Suprapubic skin (tissue), 4 donors: ENCODE measurements at regions not wholly inside any gene's neighbourhood (a gene's known extent, or its start where the extent isn't known, plus 50 kb on each side); places are given as distances from the start of the nearest gene placed in this dataset.

Experiments used
- EP300 ChIP-seq: sonication (generic); formaldehyde crosslinking; IDR thresholded peaks from one replicate; pipeline ENCODE4 v1.6.1; 2017; ENCODE audit warnings: antibody characterized with exemption
- POLR2A ChIP-seq, 2 donors: fragments of 450-650 bp; IDR thresholded peaks; one replicate each; pipeline ENCODE4 v1.6.1; 2017; ENCODE audit warnings: antibody characterized with exemption in 2 of 2, mild to moderate bottlenecking in 2 of 2, moderate library complexity in 2 of 2
- POLR2AphosphoS5 ChIP-seq, 3 donors: sonication (generic); formaldehyde crosslinking; IDR thresholded peaks; one replicate each; pipeline ENCODE4 v1.6.1; 2017; ENCODE audit warnings: antibody characterized with exemption in 3 of 3
- TF ChIP-seq, protein P1 (sequence below), 2 donors: fragments of 200-600 bp in 1 of 2; fragments of 450-650 bp in 1 of 2; sonication (generic) in 1 of 2; IDR thresholded peaks; one replicate each; pipeline ENCODE4 v1.5.1; 2016 to 2019; ENCODE audit warnings: antibody characterized with exemption in 2 of 2, mild to moderate bottlenecking in 1 of 2, moderate library complexity in 1 of 2

- TF ChIP-seq, protein P1, sequence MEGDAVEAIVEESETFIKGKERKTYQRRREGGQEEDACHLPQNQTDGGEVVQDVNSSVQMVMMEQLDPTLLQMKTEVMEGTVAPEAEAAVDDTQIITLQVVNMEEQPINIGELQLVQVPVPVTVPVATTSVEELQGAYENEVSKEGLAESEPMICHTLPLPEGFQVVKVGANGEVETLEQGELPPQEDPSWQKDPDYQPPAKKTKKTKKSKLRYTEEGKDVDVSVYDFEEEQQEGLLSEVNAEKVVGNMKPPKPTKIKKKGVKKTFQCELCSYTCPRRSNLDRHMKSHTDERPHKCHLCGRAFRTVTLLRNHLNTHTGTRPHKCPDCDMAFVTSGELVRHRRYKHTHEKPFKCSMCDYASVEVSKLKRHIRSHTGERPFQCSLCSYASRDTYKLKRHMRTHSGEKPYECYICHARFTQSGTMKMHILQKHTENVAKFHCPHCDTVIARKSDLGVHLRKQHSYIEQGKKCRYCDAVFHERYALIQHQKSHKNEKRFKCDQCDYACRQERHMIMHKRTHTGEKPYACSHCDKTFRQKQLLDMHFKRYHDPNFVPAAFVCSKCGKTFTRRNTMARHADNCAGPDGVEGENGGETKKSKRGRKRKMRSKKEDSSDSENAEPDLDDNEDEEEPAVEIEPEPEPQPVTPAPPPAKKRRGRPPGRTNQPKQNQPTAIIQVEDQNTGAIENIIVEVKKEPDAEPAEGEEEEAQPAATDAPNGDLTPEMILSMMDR (IDR thresholded peaks at IDR 0.05), result no peak
- TF ChIP-seq EP300, result no peak
- no peak for TF ChIP-seq POLR2AphosphoS5 (IDR thresholded peaks at IDR 0.05)
- no peak for TF ChIP-seq POLR2A (IDR thresholded peaks at IDR 0.05)
Observed at GRCh38 chr1:25033030-25033827, 103.2 kb upstream of the RUNX3 start.
